SW480 (cell line): ENCODE measurements at regions not wholly inside any gene's neighbourhood (a gene's known extent, or its start where the extent isn't known, plus 50 kb on each side); places are given as distances from the start of the nearest gene placed in this dataset.

Experiments
- DNase-seq: peaks from one replicate; pipeline ENCODE4 v3.0.0-alpha.2; 2016; ENCODE audit warnings: low spot score

GRCh38 chr9:19511694-19512093 lies 102.9 kb downstream of the ACER2 start:
- no peak for DNase-seq

GRCh38 chr9:19510907-19511306 lies 102.1 kb downstream of the ACER2 start:
- DNase-seq: no peak
